ENCODE measurements at regions not wholly inside any gene's neighbourhood (a gene's known extent, or its start where the extent isn't known, plus 50 kb on each side); places are given as distances from the start of the nearest gene placed in this dataset.

DNA sequence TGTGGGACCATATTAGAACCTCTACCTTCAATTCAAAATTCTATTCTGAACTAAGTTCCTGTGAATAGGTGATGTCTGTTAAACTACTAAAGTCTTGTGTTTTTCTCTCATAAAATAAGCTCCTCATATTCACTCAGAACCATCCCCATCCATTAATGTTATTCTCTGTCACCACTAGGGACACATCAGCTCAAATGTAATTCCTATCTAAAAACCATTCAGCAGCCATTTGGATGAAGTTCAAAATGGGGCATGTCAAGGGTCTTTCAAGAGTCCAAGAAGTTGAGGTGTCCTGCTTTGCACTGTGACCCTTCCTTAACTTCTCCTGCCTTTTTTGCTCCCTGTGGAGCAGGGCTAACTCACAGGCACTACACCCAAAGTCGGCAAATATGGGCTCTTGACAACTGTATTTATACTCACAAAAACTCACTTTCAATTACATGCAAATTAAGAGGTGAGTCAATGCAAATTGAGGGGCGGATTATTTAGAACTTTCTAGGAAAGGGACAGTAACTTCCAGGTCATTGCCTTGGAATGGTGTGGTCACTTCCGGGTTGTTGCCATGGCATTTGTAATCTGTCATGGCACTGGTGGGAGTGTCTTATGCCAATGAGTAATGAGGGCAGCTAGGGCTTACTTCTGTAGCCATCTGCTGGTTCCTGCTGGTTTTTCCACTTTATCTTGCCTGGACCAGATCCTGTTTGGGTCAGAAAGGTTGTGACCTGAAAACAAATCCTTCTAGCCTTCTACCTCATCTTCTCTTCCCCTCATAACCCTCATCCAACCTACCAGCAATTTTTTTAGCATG lies 128.2 kb upstream of the COX10 start:
- no peak for DNase-seq (ENCODE audit: low spot score)
- no TSS peak for BruUV-seq (replicated peaks)
- H3K36me3 ChIP-seq (ENCODE audit: insufficient read depth, low read length, poor library complexity, severe bottlenecking), result no peaks in the 10 kb centered on the region
- POLR2A ChIA-PET (ENCODE audit: low non-redundant PET), result no interaction called here
- no peaks in the 10 kb centered on the region for H3K27me3 ChIP-seq (replicated peaks; ENCODE audit: insufficient read depth, low read depth, low read length, poor library complexity)
- CTCF ChIA-PET, result interaction anchor here (0.7 kb wide), 1 partner anchor 19 kb away, joined by 3 read pairs; no protein-coding TSS in a partner anchor
- no peak for TF ChIP-seq EZH2 (IDR thresholded peaks at IDR 0.05; ENCODE audit: borderline replicate concordance, low read depth, low read length, poor library complexity, severe bottlenecking)
- TF ChIP-seq, protein P1, sequence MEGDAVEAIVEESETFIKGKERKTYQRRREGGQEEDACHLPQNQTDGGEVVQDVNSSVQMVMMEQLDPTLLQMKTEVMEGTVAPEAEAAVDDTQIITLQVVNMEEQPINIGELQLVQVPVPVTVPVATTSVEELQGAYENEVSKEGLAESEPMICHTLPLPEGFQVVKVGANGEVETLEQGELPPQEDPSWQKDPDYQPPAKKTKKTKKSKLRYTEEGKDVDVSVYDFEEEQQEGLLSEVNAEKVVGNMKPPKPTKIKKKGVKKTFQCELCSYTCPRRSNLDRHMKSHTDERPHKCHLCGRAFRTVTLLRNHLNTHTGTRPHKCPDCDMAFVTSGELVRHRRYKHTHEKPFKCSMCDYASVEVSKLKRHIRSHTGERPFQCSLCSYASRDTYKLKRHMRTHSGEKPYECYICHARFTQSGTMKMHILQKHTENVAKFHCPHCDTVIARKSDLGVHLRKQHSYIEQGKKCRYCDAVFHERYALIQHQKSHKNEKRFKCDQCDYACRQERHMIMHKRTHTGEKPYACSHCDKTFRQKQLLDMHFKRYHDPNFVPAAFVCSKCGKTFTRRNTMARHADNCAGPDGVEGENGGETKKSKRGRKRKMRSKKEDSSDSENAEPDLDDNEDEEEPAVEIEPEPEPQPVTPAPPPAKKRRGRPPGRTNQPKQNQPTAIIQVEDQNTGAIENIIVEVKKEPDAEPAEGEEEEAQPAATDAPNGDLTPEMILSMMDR (conservative IDR thresholded peaks at IDR 0.05; ENCODE audit: low read depth, low read length), result no peak
- no peak overlapping the region for H3K4me3 ChIP-seq (ENCODE audit: low read depth, low read length, poor library complexity, severe bottlenecking)
- H3K9me3 ChIP-seq (ENCODE audit: low read depth, low read length, poor library complexity, severe bottlenecking), result no peaks in the 10 kb centered on the region
- no peak overlapping the region for H3K27ac ChIP-seq (ENCODE audit: low read depth, low read length, poor library complexity, severe bottlenecking)
- intact Hi-C loops (cut with micrococcal nuclease; ENCODE audit: unreplicated experiment), result loop anchor here (5.0 kb wide), 1 partner anchor 364 kb away; no protein-coding TSS in a partner anchor
- H3K4me1 ChIP-seq (ENCODE audit: insufficient read depth, low read length, poor library complexity, severe bottlenecking), result no peaks in the 10 kb centered on the region

DNA sequence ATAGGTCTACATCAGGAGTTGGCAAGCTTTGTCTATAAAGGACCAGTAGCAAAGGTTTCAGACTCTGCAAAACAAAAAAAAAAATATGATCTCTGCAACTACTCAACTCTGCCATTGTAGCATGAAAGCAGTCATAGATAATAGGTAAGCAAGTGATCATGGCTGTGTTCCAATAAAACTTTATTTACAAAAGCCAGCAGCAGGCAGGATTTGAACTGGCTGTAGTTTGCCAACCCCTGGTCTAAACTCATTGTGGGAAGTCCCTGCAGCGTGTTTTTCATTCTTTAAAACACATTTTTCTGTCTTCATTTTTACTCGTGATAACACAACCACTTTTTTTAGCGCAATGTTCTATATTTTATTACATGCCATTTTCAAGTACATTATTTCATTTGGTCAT lies 127.5 kb upstream of the COX10 start:
- Histone ChIP-seq H3K27ac (ENCODE audit: low read depth, low read length, poor library complexity, severe bottlenecking) (no peak overlapping the region), H3K36me3 (ENCODE audit: insufficient read depth, low read length, poor library complexity, severe bottlenecking) (no peaks in the 10 kb centered on the region), H3K4me3 (ENCODE audit: low read depth, low read length, poor library complexity, severe bottlenecking) (no peak overlapping the region), H3K27me3 (replicated peaks; ENCODE audit: insufficient read depth, low read depth, low read length, poor library complexity) (no peaks in the 10 kb centered on the region), H3K9me3 (ENCODE audit: low read depth, low read length, poor library complexity, severe bottlenecking) (no peaks in the 10 kb centered on the region), H3K4me1 (ENCODE audit: insufficient read depth, low read length, poor library complexity, severe bottlenecking) (no peaks in the 10 kb centered on the region)
- intact Hi-C loops (cut with micrococcal nuclease; ENCODE audit: unreplicated experiment), result loop anchor here (5.0 kb wide), 1 partner anchor 364 kb away; no protein-coding TSS in a partner anchor
- no TSS peak for BruUV-seq (replicated peaks)
- CTCF ChIA-PET, result no interaction called here
- POLR2A ChIA-PET (ENCODE audit: low non-redundant PET), result no interaction called here
- no peak for DNase-seq (ENCODE audit: low spot score)
- no peak for TF ChIP-seq EZH2 (IDR thresholded peaks at IDR 0.05; ENCODE audit: borderline replicate concordance, low read depth, low read length, poor library complexity, severe bottlenecking)
- TF ChIP-seq, protein P1 (conservative IDR thresholded peaks at IDR 0.05; ENCODE audit: low read depth, low read length), result no peak

DNA sequence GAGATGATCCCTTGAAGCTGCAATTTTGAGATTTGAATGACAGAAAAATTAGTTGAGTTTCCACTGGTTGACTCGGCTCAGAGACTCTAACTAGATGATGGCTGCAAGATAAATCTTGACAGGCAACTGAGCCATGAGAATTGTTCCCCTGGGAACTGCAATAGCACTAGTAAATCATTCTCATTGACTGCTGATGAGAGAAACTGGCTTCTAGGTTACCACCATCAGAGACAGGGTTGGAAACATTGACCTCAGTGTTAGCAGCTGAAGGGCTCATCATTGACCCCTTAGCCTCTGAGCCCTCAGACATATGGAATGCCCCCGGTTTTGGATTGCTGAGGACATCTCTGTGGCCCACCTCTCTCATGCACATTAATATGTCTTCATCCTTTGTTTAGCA lies 125.4 kb upstream of the COX10 start:
- ChIA-PET CTCF (no interaction called here), POLR2A (ENCODE audit: low non-redundant PET) (no interaction called here)

More for the DNA sequence above, 125.4 kb upstream of the COX10 start:
- Histone ChIP-seq H3K27ac (ENCODE audit: low read depth, low read length, poor library complexity, severe bottlenecking) (no peak overlapping the region), H3K4me1 (ENCODE audit: insufficient read depth, low read length, poor library complexity, severe bottlenecking) (no peaks in the 10 kb centered on the region), H3K9me3 (ENCODE audit: low read depth, low read length, poor library complexity, severe bottlenecking) (no peaks in the 10 kb centered on the region), H3K4me3 (ENCODE audit: low read depth, low read length, poor library complexity, severe bottlenecking) (no peak overlapping the region), H3K36me3 (ENCODE audit: insufficient read depth, low read length, poor library complexity, severe bottlenecking) (no peaks in the 10 kb centered on the region), H3K27me3 (replicated peaks; ENCODE audit: insufficient read depth, low read depth, low read length, poor library complexity) (no peaks in the 10 kb centered on the region)
- intact Hi-C loops (cut with micrococcal nuclease; ENCODE audit: unreplicated experiment), result loop anchor here (5.0 kb wide), 1 partner anchor 367 kb away; no protein-coding TSS in a partner anchor
- TF ChIP-seq, protein P1 (conservative IDR thresholded peaks at IDR 0.05; ENCODE audit: low read depth, low read length), result no peak
- TF ChIP-seq EZH2 (IDR thresholded peaks at IDR 0.05; ENCODE audit: borderline replicate concordance, low read depth, low read length, poor library complexity, severe bottlenecking), result no peak
- no peak for DNase-seq (ENCODE audit: low spot score)
- BruUV-seq (replicated peaks), result no TSS peak

All from A673 (cell line).